ENCODE measurements at regions not wholly inside any gene's neighbourhood (a gene's known extent, or its start where the extent isn't known, plus 50 kb on each side); places are given as distances from the start of the nearest gene placed in this dataset.

DNA sequence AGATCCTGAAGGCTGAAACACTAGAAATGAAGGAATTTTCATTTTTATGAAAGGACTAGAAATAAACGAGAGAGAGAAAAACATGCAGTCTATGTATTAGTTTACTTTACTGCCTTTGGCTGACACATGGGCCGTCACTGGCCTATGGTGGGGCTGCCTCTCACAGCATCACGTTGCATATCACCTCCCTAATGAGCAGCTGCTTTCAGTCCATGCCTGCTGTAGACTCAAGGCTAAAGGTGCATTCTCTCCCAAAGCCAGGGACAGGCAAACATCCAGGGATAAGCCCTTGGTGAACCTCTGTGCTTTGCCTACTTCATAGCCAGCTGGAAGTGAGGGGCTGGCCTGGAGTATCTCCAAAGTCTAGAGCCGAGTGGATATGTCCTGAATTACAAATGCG, 359.4 kb downstream of the GPAM start:
- no peak overlapping the region for H2BK15ac ChIP-seq (ENCODE audit: low read depth, low read length)
- H3K23ac ChIP-seq (ENCODE audit: low read depth, low read length), result no peak overlapping the region
- H3K27ac ChIP-seq (ENCODE audit: insufficient read depth, low read length), result no peak overlapping the region
- H3K4me1 ChIP-seq (ENCODE audit: control insufficient read depth, insufficient read depth, low read length), result no peaks in the 10 kb centered on the region
- H3K9me1 ChIP-seq (ENCODE audit: insufficient read depth, low read length), result no peaks in the 10 kb centered on the region
- no peak overlapping the region for H3K56ac ChIP-seq (ENCODE audit: extremely low read depth, insufficient read depth, low read length)
- no peak overlapping the region for H4K5ac ChIP-seq (ENCODE audit: low read depth, low read length)
- no peak overlapping the region for H2AFZ ChIP-seq (replicated peaks; ENCODE audit: low read length, poor library complexity)
- H3K27me3 ChIP-seq (ENCODE audit: control insufficient read depth, insufficient read depth, low read length), result no peaks in the 10 kb centered on the region
- DNase-seq (no peak), ATAC-seq (ENCODE audit: low read depth) (no peak)
- no peak overlapping the region for H3K18ac ChIP-seq (ENCODE audit: low read depth, low read length)
- no peak overlapping the region for H2BK120ac ChIP-seq (ENCODE audit: low read depth, low read length)
- no peak overlapping the region for H3K9ac ChIP-seq (ENCODE audit: low read depth, low read length)
- in situ Hi-C loops (cut with MboI; ENCODE audit: low sequenced_read_pairs), result no loop called here
- H3K4me2 ChIP-seq (ENCODE audit: low read depth, low read length), result no peak overlapping the region
- no peak overlapping the region for H4K8ac ChIP-seq (ENCODE audit: low read depth in 2 of 2, low read length in 2 of 2)
- H3K36me3 ChIP-seq (ENCODE audit: control insufficient read depth, insufficient read depth, low read length), result no peaks in the 10 kb centered on the region
- no peak overlapping the region for H4K91ac ChIP-seq (ENCODE audit: insufficient read depth, low read depth, low read length)
- H2BK5ac ChIP-seq (ENCODE audit: low read depth, low read length, poor library complexity, severe bottlenecking), result no peak overlapping the region
- TF ChIP-seq CTCF (conservative IDR thresholded peaks at IDR 0.05; ENCODE audit: low read depth, low read length), result no peak
- no peak for TF ChIP-seq NFE2L2 (IDR thresholded peaks at IDR 0.05; ENCODE audit: low read depth, low read length)
- no peak for TF ChIP-seq MAZ (IDR thresholded peaks at IDR 0.05; ENCODE audit: borderline replicate concordance, low read depth, low read length)
- POLR2A ChIA-PET (ENCODE audit: unreplicated experiment), result no interaction called here
- H3K14ac ChIP-seq (replicated peaks; ENCODE audit: low read depth, low read length), result no peak overlapping the region
- no peak overlapping the region for H2AK5ac ChIP-seq (ENCODE audit: low read depth, low read length)
- intact Hi-C loops (cut with micrococcal nuclease), result no loop called here
- peak overlapping the region; percentile 39 for H2AK9ac ChIP-seq (replicated peaks; ENCODE audit: low read depth, low read length, poor library complexity)
- no peaks in the 10 kb centered on the region for H3K79me1 ChIP-seq (ENCODE audit: low read depth in 1 of 2, low read length in 2 of 2)
- 0% methylated on average over 2 of the region's 5 CpGs; no CpG with 5 or more reads in 1 of the 2 experiments for WGBS, 2 experiments (ENCODE audit: extremely low coverage in 2 of 2, insufficient read length in 1 of 2)
- H3K9me3 ChIP-seq (ENCODE audit: control insufficient read depth, insufficient read depth, low read length), result peaks cover 6% of the 10 kb centered on the region
- H2BK20ac ChIP-seq (ENCODE audit: low read depth, low read length), result no peak overlapping the region
- H3K4me3 ChIP-seq (ENCODE audit: insufficient read depth, low read depth, low read length), result no peak overlapping the region
- H3K4ac ChIP-seq (ENCODE audit: low read depth, low read length), result no peak overlapping the region
- dilution Hi-C loops (cut with HindIII; ENCODE audit: low sequenced_read_pairs, unreplicated experiment), result no loop called here
- BruUV-seq (replicated peaks), result no TSS peak
- no peaks in the 10 kb centered on the region for H4K20me1 ChIP-seq (ENCODE audit: insufficient read depth, low read length)
- CTCF ChIA-PET, result no interaction called here
